Uterus (tissue), 3 donors: ENCODE measurements at regions not wholly inside any gene's neighbourhood (a gene's known extent, or its start where the extent isn't known, plus 50 kb on each side); places are given as distances from the start of the nearest gene placed in this dataset.

ENCODE experiments used
- DNase-seq, 2 donors: peaks; one replicate each; pipeline ENCODE4 v3.0.0-alpha.2; 2019 to 2020
- H3K27ac ChIP-seq, 2 donors: fragments of 200-600 bp; sonication (generic); 1 replicate in 1 of 2; 2 replicates in 1 of 2; pipeline ENCODE4 v1.5.1; 2016 to 2018
- H3K27me3 ChIP-seq, 2 donors: fragments of 200-600 bp; sonication (generic); one replicate each; pipeline ENCODE4 v1.5.1; 2018 to 2019; ENCODE audit warnings: control low read depth in 1 of 2
- H3K36me3 ChIP-seq, 2 donors: fragments of 200-600 bp; sonication (generic); one replicate each; pipeline ENCODE4 v1.5.1; 2019; ENCODE audit warnings: control low read depth in 1 of 2
- H3K4me1 ChIP-seq, 2 donors: fragments of 200-600 bp; sonication (generic); one replicate each; pipeline ENCODE4 v1.5.1; 2018 to 2019; ENCODE audit warnings: control low read depth in 1 of 2
- H3K4me3 ChIP-seq, 2 donors: fragments of 200-600 bp; sonication (generic); 1 replicate in 1 of 2; 2 replicates in 1 of 2; pipeline ENCODE4 v1.5.1; 2018 to 2019; ENCODE audit warnings: mild to moderate bottlenecking in 1 of 2
- H3K9me3 ChIP-seq, 2 donors: fragments of 200-600 bp; sonication (generic); one replicate each; pipeline ENCODE4 v1.5.1; 2019; ENCODE audit warnings: control low read depth in 1 of 2
- POLR2A ChIP-seq, 2 donors: fragments of 450-650 bp; IDR thresholded peaks; one replicate each; pipeline ENCODE4 v1.6.1; 2016; ENCODE audit warnings: antibody characterized with exemption in 2 of 2, mild to moderate bottlenecking in 1 of 2, moderate library complexity in 1 of 2
- intact Hi-C: fragments of 100-400 bp; cut with DNase I; formaldehyde crosslinking; loops from one replicate; pipeline ENCODE4 v1.15.1; 2023; ENCODE audit warnings: low total_unique reads
- TF ChIP-seq, protein P1 (sequence below), 4 experiments: fragments of 200-600 bp in 2 of 4; fragments of 450-650 bp in 2 of 4; sonication (generic) in 2 of 4; IDR thresholded peaks; one replicate each; pipeline ENCODE4 v1.5.1; 2016 to 2019; ENCODE audit warnings: antibody characterized with exemption in 4 of 4, mild to moderate bottlenecking in 2 of 4, moderate library complexity in 1 of 4
- donor health status: DM: yes; HTN: yes; CAD: no.

DNA sequence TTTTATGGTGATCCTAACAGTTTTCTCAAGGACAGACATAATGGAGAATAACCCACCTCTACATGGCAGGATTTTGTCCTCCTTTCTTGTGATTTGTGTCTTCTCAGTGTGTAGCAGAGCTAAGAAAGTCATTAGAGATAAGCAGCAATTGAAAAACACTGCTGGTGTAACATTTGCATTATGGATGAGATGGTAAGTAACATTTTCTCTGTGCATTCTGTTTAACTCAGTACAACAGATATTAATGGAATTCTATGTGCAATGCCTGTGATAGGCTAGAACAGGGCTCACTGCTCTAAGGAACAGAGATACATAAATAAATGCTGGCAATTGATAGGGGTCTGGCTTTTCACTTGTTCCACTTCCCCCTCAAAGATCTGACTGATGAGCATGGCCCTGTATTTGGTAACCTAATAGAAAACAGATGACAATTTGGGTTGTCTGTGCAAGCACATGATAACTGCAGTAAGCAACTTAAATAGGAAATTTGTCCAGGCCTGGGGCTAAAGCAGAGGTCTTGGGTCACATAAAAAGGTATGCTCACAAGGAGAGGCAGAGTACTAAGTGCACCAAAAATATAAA is 560.3 kb upstream of the POM121L12 start:
- Histone ChIP-seq H3K4me1 (no peaks in the 10 kb centered on the region), H3K4me3 (no peak overlapping the region), H3K27ac (no peak overlapping the region), H3K36me3 (no peaks in the 10 kb centered on the region), H3K27me3 (no peaks in the 10 kb centered on the region), H3K9me3 (no peaks in the 10 kb centered on the region)
- intact Hi-C loops: no loop called here
- TF ChIP-seq, protein P1, sequence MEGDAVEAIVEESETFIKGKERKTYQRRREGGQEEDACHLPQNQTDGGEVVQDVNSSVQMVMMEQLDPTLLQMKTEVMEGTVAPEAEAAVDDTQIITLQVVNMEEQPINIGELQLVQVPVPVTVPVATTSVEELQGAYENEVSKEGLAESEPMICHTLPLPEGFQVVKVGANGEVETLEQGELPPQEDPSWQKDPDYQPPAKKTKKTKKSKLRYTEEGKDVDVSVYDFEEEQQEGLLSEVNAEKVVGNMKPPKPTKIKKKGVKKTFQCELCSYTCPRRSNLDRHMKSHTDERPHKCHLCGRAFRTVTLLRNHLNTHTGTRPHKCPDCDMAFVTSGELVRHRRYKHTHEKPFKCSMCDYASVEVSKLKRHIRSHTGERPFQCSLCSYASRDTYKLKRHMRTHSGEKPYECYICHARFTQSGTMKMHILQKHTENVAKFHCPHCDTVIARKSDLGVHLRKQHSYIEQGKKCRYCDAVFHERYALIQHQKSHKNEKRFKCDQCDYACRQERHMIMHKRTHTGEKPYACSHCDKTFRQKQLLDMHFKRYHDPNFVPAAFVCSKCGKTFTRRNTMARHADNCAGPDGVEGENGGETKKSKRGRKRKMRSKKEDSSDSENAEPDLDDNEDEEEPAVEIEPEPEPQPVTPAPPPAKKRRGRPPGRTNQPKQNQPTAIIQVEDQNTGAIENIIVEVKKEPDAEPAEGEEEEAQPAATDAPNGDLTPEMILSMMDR (IDR thresholded peaks at IDR 0.05): no peak
- TF ChIP-seq POLR2A (IDR thresholded peaks at IDR 0.05): no peak
- no peak for DNase-seq

DNA sequence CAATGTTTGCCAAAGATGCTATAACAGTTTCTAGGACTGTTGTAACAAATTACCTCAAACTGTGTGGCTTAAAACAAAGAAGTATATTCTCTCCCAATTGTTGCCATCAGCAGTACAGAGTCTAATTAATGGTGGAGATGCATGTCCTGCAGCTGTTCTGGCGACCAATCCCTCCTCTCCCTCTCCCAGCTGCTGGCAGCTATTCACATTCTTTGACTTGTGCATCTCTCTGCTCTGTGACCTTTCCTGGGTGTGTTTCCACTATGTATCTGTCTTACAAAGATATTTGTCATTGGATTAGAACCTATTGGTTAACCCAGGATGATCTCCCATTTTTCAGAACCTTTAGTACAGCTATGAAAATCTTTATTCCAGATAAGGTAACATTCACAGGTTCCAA is 561.7 kb upstream of the POM121L12 start:
- H3K27ac ChIP-seq: no peak overlapping the region
- H3K4me3 ChIP-seq: no peak overlapping the region
- DNase-seq: no peak
- no peaks in the 10 kb centered on the region for H3K27me3 ChIP-seq
- intact Hi-C loops: no loop called here
- no peaks in the 10 kb centered on the region for H3K9me3 ChIP-seq
- no peak for TF ChIP-seq POLR2A (IDR thresholded peaks at IDR 0.05)
- TF ChIP-seq, protein P1 (IDR thresholded peaks at IDR 0.05): no peak
- no peaks in the 10 kb centered on the region for H3K36me3 ChIP-seq
- H3K4me1 ChIP-seq: no peaks in the 10 kb centered on the region

DNA sequence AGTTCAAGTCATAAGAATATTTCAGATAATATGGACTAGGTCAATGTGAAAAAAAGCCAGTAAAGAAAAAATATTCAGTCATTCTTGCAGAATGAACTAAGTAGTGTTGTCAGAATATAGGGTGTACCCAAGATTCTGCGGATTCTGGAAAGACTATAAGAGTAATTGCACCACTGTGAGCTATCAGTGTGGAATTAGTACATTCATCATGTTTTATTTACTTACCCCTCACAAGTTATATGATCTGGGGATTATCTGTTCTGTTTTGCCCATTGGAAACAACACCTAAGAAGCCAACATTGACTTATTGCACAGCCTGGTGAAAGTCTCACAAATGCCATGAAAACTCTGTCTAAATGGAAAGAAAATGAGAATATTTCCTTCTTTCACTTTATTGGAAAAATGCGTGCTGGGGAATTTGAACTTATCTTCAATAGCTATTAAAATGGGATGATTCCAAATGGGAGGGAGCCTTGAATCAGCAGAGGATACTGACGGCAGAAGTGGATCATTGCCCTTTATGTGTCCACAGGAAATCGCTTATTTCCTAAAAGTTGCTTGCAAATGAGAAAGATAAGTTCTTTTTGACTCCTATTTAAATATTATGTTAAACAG is 563.3 kb upstream of the POM121L12 start:
- no peaks in the 10 kb centered on the region for H3K4me1 ChIP-seq
- intact Hi-C loops: no loop called here
- no peak for DNase-seq

DNA sequence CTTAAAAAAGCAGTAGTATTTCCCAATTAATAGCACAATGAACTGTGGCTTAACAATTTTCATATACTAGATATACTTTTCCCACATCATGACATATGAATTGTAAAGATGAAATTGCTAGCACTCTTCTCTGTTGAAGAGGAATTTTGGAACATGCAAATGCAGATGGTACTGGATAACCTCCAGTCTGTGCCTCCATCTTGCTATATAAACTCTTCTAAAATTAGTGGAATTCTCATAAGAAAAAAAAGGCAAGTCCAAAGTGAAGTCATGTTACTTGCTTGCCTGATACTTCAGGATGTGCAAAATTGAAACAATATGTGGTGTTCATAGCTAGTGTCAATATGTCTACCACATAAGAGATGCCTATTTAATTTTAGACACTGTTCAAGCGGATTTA is 570.2 kb upstream of the POM121L12 start:
- H3K4me3 ChIP-seq: no peak overlapping the region
- H3K36me3 ChIP-seq: no peaks in the 10 kb centered on the region
- no peak for DNase-seq
- no peaks in the 10 kb centered on the region for H3K9me3 ChIP-seq
- no peak overlapping the region for H3K27ac ChIP-seq
- TF ChIP-seq, protein P1 (IDR thresholded peaks at IDR 0.05): no peak
- TF ChIP-seq POLR2A (IDR thresholded peaks at IDR 0.05): no peak
- intact Hi-C loops: no loop called here
- H3K4me1 ChIP-seq: no peaks in the 10 kb centered on the region
- H3K27me3 ChIP-seq: no peaks in the 10 kb centered on the region

More for the DNA sequence above, 563.3 kb upstream of the POM121L12 start:
- H3K4me3 ChIP-seq: no peak overlapping the region
- no peaks in the 10 kb centered on the region for H3K9me3 ChIP-seq
- no peak overlapping the region for H3K27ac ChIP-seq
- TF ChIP-seq, protein P1 (IDR thresholded peaks at IDR 0.05): no peak
- no peaks in the 10 kb centered on the region for H3K27me3 ChIP-seq
- H3K36me3 ChIP-seq: no peaks in the 10 kb centered on the region

DNA sequence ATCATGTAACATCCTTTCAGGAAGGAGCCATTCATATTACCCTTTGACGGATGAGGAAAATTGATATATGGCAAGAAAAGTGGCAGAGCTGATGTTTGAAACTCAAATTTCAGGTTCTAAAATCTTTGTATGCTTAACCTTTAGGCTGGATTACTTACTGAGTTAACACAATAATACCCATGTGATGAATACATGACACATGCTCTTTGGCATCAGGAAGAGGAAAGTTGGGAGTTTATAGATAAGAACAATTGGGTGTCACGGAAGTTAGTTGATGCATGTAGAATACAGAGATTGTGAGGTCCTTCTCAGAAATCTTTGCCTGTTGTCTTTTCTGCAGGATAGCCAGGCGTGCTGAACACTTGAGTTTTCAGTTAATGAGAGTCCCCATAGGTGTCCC is 572.1 kb upstream of the POM121L12 start:
- Histone ChIP-seq H3K36me3 (no peaks in the 10 kb centered on the region), H3K27ac (no peak overlapping the region), H3K4me3 (no peak overlapping the region), H3K27me3 (no peaks in the 10 kb centered on the region), H3K9me3 (no peaks in the 10 kb centered on the region), H3K4me1 (no peaks in the 10 kb centered on the region)
- DNase-seq: no peak
- no peak for TF ChIP-seq POLR2A (IDR thresholded peaks at IDR 0.05)
- TF ChIP-seq, protein P1 (IDR thresholded peaks at IDR 0.05): no peak
- intact Hi-C loops: no loop called here
